ENCODE measurements at regions not wholly inside any gene's neighbourhood (a gene's known extent, or its start where the extent isn't known, plus 50 kb on each side); places are given as distances from the start of the nearest gene placed in this dataset.

DNA sequence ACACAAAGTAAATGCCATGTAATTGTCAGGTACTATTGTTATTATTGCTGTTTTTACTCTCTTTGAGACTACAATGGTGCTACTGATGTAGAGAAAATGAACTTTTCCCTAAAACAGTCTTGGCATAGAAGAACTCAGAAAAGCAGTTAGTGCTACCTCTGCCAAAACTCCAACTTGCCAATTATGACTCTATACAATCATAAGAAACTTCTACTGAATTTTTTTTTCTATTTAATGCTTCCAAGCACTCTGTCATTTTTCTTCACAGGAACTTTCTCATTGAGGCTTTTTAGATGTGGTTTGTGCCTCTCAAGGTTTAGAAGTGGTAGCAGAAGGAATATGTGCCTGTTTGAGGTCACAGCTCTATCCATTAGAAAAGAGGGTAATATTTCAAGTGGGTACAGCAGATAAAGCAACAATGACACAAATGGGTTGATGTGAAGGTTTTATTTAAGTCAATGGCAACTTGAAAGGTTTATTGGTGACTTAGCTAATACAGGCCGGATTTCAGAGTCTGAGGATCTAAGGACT is 64.0 kb upstream of the FERD3L start:
- Histone ChIP-seq H3K36me3 (ENCODE audit: control insufficient read depth in 1 of 2, insufficient read depth in 2 of 2, low read length in 2 of 2) (no peaks in the 10 kb centered on the region), H3K9me3 (ENCODE audit: control insufficient read depth in 1 of 2, low read length in 2 of 2) (peaks cover 0 to 3% of the 10 kb centered on the region in 2 donors), H3K27ac (ENCODE audit: low read length) (no peak overlapping the region), H3K4me3 (ENCODE audit: low read depth in 1 of 2, low read length in 2 of 2) (no peak overlapping the region), H3K4me1 (ENCODE audit: control insufficient read depth in 1 of 2, insufficient read depth in 2 of 2, low read length in 2 of 2) (no peaks in the 10 kb centered on the region), H3K27me3 (ENCODE audit: low read depth, low read length) (no peaks in the 10 kb centered on the region)

DNA sequence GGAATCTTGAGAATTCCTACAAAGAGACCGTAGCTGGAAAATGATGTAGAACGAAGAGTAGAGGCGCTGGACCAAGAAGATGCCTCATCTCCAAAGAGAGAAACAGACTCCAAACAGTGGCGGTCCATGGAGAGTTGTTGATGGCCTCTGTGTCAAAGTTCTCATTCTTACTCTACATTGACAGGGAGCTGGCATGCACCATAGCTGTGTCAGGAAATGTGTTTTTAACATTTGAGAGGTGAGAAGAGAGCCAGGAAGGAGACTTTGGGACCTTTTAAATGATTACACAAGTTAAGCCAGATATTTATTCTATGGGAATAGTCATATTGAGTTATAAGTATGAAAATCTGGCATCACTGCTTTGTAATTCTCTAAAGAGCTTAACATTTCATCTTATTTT is 61.5 kb upstream of the FERD3L start:
- no peaks in the 10 kb centered on the region for H3K4me1 ChIP-seq (ENCODE audit: control insufficient read depth in 1 of 2, insufficient read depth in 2 of 2, low read length in 2 of 2)
- no peaks in the 10 kb centered on the region for H3K9me3 ChIP-seq (ENCODE audit: control insufficient read depth in 1 of 2, low read length in 2 of 2)
- no peak overlapping the region for H3K27ac ChIP-seq (ENCODE audit: low read length)
- no peak overlapping the region for H3K4me3 ChIP-seq (ENCODE audit: low read depth in 1 of 2, low read length in 2 of 2)
- no peaks in the 10 kb centered on the region for H3K27me3 ChIP-seq (ENCODE audit: low read depth, low read length)
- no peaks in the 10 kb centered on the region for H3K36me3 ChIP-seq (ENCODE audit: control insufficient read depth in 1 of 2, insufficient read depth in 2 of 2, low read length in 2 of 2)

DNA sequence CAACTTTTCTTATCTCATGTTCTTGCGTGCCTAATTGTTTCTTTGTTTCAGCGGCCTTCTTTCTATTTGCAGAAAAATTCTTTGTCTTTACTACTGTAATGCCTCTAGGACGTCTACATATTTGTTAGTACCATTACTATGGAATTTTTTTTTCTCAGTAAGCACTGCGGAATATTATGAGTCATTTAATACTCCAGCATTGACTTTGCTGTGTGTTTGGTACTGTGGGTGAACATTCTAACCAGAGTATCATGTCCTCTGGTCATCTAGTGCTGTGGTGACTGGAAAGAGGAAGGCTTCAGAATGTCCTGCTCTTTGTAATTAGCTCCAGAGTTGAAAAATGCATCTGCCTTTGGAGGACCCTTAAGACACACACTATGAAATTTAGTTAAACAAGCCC is 58.5 kb upstream of the FERD3L start:
- H3K27ac ChIP-seq (ENCODE audit: low read length): no peak overlapping the region

DNA sequence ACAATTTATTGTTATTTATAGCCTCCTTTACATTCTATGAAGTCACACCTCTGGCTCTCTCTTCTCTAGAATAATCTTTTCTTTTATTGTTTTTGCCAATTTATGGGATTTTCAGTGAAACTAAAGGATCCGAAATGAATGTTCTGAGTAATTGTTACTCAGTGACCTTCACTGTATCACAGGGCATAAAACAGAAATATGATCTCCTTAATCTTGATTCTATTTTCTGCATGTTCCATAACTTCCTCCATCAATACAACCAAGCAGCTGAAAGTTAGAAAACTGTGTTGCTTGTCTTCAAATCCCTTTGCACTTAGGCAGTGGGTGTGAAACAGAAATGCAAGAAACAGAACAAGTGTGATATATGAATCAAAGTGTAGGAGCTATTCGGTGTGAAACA is 57.4 kb upstream of the FERD3L start:
- H3K4me3 ChIP-seq (ENCODE audit: low read depth in 1 of 2, low read length in 2 of 2): no peak overlapping the region
- no peaks in the 10 kb centered on the region for H3K4me1 ChIP-seq (ENCODE audit: control insufficient read depth in 1 of 2, insufficient read depth in 2 of 2, low read length in 2 of 2)

More for the DNA sequence above, 58.5 kb upstream of the FERD3L start:
- Histone ChIP-seq H3K9me3 (ENCODE audit: control insufficient read depth in 1 of 2, low read length in 2 of 2) (no peaks in the 10 kb centered on the region), H3K4me1 (ENCODE audit: control insufficient read depth in 1 of 2, insufficient read depth in 2 of 2, low read length in 2 of 2) (no peaks in the 10 kb centered on the region), H3K27me3 (ENCODE audit: low read depth, low read length) (no peaks in the 10 kb centered on the region), H3K4me3 (ENCODE audit: low read depth in 1 of 2, low read length in 2 of 2) (no peak overlapping the region), H3K36me3 (ENCODE audit: control insufficient read depth in 1 of 2, insufficient read depth in 2 of 2, low read length in 2 of 2) (no peaks in the 10 kb centered on the region)

More for the DNA sequence above, 57.4 kb upstream of the FERD3L start:
- no peaks in the 10 kb centered on the region for H3K27me3 ChIP-seq (ENCODE audit: low read depth, low read length)
- H3K36me3 ChIP-seq (ENCODE audit: control insufficient read depth in 1 of 2, insufficient read depth in 2 of 2, low read length in 2 of 2): no peaks in the 10 kb centered on the region
- no peaks in the 10 kb centered on the region for H3K9me3 ChIP-seq (ENCODE audit: control insufficient read depth in 1 of 2, low read length in 2 of 2)
- no peak overlapping the region for H3K27ac ChIP-seq (ENCODE audit: low read length)

Data from muscle layer of duodenum (tissue), 2 donors.